ENCODE measurements at regions not wholly inside any gene's neighbourhood (a gene's known extent, or its start where the extent isn't known, plus 50 kb on each side); places are given as distances from the start of the nearest gene placed in this dataset.

DNA sequence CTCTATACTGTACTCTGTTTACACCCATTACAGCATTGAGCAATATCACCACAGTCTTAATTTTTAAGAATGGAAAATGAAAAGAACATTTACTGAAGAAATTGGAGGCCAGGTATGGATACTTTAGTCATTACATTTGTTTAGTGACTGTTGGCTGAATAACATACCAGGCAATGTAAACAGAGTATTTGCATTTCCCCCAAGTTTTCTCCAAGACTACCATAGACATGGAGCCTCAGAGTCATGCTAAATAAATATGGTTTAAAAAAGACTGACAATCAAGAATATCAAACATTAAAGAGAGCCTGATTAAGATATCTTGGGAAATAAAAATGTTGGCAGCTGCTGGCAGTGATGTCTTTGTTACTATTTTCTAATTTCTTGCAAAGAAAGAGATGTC is 136.9 kb upstream of the ADAMTS5 start:
- TF ChIP-seq TEAD4 (IDR thresholded peaks at IDR 0.05) (no peak), CEBPB (IDR thresholded peaks at IDR 0.05) (peak; percentile 68; the same call in 1 of the 2 replicates), RAD21 (IDR thresholded peaks at IDR 0.05; ENCODE audit: low read depth) (no peak), TAF1 (IDR thresholded peaks at IDR 0.05; ENCODE audit: low read depth) (no peak)
- TF ChIP-seq, protein P1, sequence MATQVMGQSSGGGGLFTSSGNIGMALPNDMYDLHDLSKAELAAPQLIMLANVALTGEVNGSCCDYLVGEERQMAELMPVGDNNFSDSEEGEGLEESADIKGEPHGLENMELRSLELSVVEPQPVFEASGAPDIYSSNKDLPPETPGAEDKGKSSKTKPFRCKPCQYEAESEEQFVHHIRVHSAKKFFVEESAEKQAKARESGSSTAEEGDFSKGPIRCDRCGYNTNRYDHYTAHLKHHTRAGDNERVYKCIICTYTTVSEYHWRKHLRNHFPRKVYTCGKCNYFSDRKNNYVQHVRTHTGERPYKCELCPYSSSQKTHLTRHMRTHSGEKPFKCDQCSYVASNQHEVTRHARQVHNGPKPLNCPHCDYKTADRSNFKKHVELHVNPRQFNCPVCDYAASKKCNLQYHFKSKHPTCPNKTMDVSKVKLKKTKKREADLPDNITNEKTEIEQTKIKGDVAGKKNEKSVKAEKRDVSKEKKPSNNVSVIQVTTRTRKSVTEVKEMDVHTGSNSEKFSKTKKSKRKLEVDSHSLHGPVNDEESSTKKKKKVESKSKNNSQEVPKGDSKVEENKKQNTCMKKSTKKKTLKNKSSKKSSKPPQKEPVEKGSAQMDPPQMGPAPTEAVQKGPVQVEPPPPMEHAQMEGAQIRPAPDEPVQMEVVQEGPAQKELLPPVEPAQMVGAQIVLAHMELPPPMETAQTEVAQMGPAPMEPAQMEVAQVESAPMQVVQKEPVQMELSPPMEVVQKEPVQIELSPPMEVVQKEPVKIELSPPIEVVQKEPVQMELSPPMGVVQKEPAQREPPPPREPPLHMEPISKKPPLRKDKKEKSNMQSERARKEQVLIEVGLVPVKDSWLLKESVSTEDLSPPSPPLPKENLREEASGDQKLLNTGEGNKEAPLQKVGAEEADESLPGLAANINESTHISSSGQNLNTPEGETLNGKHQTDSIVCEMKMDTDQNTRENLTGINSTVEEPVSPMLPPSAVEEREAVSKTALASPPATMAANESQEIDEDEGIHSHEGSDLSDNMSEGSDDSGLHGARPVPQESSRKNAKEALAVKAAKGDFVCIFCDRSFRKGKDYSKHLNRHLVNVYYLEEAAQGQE (IDR thresholded peaks at IDR 0.05; ENCODE audit: low read depth), result no peak

DNA sequence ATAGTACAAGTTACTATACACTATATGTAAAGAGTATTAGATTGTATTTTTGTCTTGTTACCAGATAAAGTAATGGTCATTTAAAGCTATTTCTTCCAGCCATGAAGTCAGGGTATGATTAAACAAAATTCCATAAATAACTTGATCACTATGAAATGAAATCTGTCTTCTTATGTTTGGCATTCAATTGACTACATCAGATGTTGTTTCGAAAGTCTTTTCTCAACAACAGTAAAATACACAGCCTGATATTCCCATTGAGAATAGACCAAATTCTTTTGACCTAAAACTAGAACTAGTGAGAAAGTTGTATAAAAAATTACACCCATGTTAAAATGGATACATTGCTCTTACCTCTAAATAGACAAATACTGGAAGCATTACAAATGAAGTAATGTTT is 134.6 kb upstream of the ADAMTS5 start:
- TF ChIP-seq EP300 (IDR thresholded peaks at IDR 0.05; ENCODE audit: borderline replicate concordance) (no peak), CREB1 (IDR thresholded peaks at IDR 0.05; ENCODE audit: low read depth) (no peak), TCF12 (IDR thresholded peaks at IDR 0.05; ENCODE audit: low read depth) (no peak), TEAD4 (IDR thresholded peaks at IDR 0.05) (no peak), TAF1 (IDR thresholded peaks at IDR 0.05; ENCODE audit: low read depth) (no peak), CEBPB (IDR thresholded peaks at IDR 0.05) (no peak), NFIC (IDR thresholded peaks at IDR 0.05) (no peak), ZBTB7A (IDR thresholded peaks at IDR 0.05; ENCODE audit: low read depth) (no peak), FOXM1 (IDR thresholded peaks at IDR 0.05; ENCODE audit: borderline replicate concordance, low read depth) (no peak)
- TF ChIP-seq, protein P2, sequence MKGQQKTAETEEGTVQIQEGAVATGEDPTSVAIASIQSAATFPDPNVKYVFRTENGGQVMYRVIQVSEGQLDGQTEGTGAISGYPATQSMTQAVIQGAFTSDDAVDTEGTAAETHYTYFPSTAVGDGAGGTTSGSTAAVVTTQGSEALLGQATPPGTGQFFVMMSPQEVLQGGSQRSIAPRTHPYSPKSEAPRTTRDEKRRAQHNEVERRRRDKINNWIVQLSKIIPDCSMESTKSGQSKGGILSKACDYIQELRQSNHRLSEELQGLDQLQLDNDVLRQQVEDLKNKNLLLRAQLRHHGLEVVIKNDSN (IDR thresholded peaks at IDR 0.05), result no peak
- TF ChIP-seq, protein P3, sequence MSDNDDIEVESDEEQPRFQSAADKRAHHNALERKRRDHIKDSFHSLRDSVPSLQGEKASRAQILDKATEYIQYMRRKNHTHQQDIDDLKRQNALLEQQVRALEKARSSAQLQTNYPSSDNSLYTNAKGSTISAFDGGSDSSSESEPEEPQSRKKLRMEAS (IDR thresholded peaks at IDR 0.05), result no peak
- TF ChIP-seq, protein P1 (IDR thresholded peaks at IDR 0.05; ENCODE audit: low read depth), result no peak

DNA sequence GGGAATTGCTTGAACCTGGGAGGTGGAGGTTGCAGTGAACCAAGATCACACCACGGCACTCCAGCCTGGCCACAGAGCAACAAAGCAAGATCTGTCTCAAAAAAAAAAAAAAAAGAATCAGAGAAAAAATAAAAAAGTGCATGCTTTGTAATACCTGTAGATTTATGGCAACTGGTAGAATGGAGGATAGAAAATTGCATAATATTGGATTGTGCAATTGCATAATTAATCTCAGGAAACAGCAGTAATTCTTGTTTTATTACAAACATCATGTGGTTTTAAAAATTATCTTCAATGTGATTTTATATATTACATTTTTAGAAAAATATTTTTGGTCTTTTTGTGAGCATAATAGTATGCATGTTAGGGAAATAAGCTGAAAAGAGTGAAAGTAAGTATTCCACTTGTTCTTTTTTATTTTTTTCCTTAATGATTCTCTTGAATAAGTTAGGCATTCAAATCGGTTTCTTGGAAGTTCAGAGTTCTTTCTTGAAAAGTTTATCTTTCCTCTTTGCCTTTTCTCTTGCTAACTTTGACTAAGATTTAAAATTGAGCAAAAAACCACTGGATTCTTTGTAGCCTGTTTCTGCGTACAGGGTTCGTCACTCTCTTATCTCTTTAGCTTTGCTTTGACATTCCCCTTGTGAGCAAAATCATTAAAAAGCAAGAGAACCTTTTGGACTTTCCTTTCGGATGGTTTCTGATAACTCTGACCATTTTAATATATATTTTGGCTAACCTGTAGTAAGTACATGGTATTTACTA is 127.5 kb upstream of the ADAMTS5 start:
- no peak for TF ChIP-seq TCF12 (IDR thresholded peaks at IDR 0.05; ENCODE audit: low read depth)
- no peak for TF ChIP-seq YY1 (IDR thresholded peaks at IDR 0.05; ENCODE audit: low read depth)
- TF ChIP-seq EGR1 (IDR thresholded peaks at IDR 0.05), result no peak
- TF ChIP-seq, protein P2 (IDR thresholded peaks at IDR 0.05), result no peak
- peak; percentile 93 for TF ChIP-seq CEBPB (IDR thresholded peaks at IDR 0.05)

DNA sequence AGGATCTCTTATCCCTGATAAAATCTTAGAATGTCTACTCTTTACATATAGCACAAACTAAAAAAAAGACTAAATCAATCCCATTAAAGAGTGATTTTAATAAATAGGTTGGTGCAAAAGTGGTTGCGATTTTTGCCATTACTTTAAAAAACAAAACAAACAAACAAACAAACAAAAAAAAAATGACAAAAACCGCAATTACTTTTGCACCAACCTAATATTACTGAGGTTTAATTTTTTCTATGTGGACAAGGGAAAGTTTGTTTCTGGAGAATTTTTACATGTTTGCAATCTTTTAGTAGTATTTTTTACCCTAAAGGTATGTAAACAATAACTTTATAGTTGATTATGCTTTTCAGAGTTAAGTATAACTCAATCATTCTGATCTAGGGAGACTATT is 119.7 kb upstream of the ADAMTS5 start:
- no peak for TF ChIP-seq EGR1 (IDR thresholded peaks at IDR 0.05)
- TF ChIP-seq, protein P2 (IDR thresholded peaks at IDR 0.05), result no peak
- no peak for TF ChIP-seq CREB1 (IDR thresholded peaks at IDR 0.05; ENCODE audit: low read depth)
- TF ChIP-seq RAD21 (IDR thresholded peaks at IDR 0.05; ENCODE audit: low read depth), result no peak
- no peak for TF ChIP-seq NFIC (IDR thresholded peaks at IDR 0.05)
- TF ChIP-seq CEBPB (IDR thresholded peaks at IDR 0.05), result no peak
- TF ChIP-seq FOXM1 (IDR thresholded peaks at IDR 0.05; ENCODE audit: borderline replicate concordance, low read depth), result no peak
- TF ChIP-seq TCF12 (IDR thresholded peaks at IDR 0.05; ENCODE audit: low read depth), result no peak
- TF ChIP-seq ZBTB7A (IDR thresholded peaks at IDR 0.05; ENCODE audit: low read depth), result no peak
- TF ChIP-seq, protein P3 (IDR thresholded peaks at IDR 0.05), result no peak
- no peak for TF ChIP-seq TAF1 (IDR thresholded peaks at IDR 0.05; ENCODE audit: low read depth)
- TF ChIP-seq EP300 (IDR thresholded peaks at IDR 0.05; ENCODE audit: borderline replicate concordance), result no peak
- no peak for TF ChIP-seq TEAD4 (IDR thresholded peaks at IDR 0.05)
- TF ChIP-seq, protein P1 (IDR thresholded peaks at IDR 0.05; ENCODE audit: low read depth), result no peak
- no peak for TF ChIP-seq YY1 (IDR thresholded peaks at IDR 0.05; ENCODE audit: low read depth)

All from Ishikawa (cell line).